NCI-H187 (cell line): ENCODE measurements at regions not wholly inside any gene's neighbourhood (a gene's known extent, or its start where the extent isn't known, plus 50 kb on each side); places are given as distances from the start of the nearest gene placed in this dataset.
"Not testable (repeated sequence)": the region's sequence is repeated elsewhere in the genome, so short reads cannot be mapped to it uniquely, and the experiment has no call there.

Source experiments
- DNase-seq, 2 experiments: peaks; one replicate each; lab custom pipeline; 2025; lab: John Stamatoyannopoulos, UW

GRCh38 chr6:11486959-11487358 is 50.6 kb upstream of the TMEM170B start:
- no peak for DNase-seq

DNA sequence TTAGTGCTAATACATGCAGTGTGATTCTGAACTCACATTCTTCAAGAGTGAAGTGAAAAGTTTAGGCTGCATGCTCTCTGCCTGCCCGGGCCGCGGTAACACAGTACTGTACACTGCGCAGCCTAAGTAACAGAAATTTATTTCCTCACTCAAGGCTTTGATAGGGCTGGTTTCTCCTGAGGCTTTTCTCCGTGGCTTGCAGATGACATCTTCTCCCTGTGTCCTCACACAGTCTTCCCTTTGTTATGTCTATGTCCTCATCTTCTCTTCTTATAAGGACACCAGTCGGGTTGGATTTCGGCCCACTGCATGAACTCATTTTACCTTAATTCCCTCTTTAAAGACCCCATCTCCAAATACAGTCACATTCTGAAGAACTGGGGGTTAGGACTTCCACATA is 51.1 kb upstream of the TMEM170B start:
- DNase-seq = no peak

DNA sequence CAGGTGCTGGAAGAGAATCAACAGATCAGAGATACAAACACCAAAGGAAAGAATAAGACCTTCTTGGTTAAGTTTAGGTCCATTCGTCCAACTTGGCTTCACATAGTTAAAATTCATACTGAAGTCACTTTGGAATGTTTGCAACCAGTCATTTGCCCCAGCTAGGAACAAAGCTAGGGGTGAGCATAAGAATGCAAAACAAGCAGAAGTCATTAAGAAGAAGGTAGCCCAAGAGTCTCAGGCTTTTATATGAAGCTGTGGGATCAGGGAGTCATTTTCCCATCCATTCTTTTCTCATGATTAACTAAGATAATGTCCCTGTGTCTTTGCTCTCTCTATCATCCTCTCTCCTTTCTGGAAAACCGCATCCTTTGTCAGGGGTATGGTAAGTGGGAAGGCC is 51.5 kb upstream of the TMEM170B start:
- DNase-seq = no peak

- no peak for DNase-seq
Measured at GRCh38 chr6:11485271-11485670, 52.3 kb upstream of the TMEM170B start.

DNA sequence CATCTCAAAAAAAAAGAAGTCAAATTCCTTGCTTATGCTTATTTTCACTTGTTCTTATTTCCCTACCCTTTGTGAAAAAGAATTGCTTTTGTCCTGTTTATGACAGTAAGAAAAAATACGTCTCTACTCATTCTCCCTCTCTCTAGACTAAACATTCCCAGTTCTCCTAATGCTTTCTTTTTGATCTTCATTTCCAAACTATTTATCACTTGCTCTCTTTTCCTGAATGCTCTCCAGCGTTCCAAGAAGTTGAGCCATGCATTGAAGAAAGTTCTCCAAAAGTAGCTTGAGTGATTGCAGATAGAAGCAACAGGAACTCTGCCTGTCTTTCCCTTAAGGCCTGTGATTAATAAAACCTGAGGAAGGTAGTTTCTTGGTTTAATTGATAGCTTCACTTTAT is 53.1 kb upstream of the TMEM170B start:
- no peak for DNase-seq

DNA sequence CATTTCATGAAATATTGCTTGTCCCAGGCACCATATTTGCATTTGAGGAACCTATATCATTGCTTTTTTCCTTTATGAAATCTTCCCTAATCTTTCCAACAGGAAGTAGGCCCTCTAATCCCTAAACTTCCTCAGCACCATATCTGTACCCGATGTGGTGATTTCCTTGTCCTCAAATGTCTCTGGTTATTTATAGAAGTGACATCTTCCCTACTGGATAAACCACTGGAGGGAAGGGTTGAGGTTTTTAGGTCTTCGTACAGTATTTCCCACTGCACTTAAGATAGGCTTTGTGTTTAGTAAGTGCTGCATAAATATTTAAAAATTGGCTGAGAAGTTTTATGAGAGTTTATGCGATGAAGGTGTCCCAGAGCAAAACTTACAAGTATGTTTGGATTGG is 54.9 kb upstream of the TMEM170B start:
- DNase-seq = no peak

GRCh38 chr6:11480541-11480940 is 57.0 kb upstream of the TMEM170B start:
- DNase-seq = no peak

- DNase-seq = no peak
Measured at GRCh38 chr6:11479296-11479695, 58.3 kb upstream of the TMEM170B start.

GRCh38 chr6:11478586-11478985 is 59.0 kb upstream of the TMEM170B start:
- DNase-seq = no peak

DNA sequence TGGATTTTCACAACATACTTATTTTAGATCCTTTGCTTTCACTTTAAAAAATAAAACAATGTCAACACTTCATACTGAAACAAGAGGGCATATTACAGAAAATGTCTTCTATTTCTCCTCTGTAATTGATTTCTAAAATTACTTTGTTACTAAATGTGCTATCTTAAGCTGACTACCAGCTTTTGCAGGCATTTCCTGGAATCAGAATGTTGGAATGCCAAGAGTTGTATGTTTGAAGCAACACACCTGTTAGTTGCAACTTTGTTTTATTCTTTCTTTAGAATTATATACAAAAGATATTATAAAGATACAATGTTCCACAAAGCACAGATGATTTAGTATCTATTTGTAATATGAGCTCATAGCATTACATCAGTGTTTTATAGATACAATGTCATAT is 62.5 kb upstream of the TMEM170B start:
- DNase-seq = no peak

DNA sequence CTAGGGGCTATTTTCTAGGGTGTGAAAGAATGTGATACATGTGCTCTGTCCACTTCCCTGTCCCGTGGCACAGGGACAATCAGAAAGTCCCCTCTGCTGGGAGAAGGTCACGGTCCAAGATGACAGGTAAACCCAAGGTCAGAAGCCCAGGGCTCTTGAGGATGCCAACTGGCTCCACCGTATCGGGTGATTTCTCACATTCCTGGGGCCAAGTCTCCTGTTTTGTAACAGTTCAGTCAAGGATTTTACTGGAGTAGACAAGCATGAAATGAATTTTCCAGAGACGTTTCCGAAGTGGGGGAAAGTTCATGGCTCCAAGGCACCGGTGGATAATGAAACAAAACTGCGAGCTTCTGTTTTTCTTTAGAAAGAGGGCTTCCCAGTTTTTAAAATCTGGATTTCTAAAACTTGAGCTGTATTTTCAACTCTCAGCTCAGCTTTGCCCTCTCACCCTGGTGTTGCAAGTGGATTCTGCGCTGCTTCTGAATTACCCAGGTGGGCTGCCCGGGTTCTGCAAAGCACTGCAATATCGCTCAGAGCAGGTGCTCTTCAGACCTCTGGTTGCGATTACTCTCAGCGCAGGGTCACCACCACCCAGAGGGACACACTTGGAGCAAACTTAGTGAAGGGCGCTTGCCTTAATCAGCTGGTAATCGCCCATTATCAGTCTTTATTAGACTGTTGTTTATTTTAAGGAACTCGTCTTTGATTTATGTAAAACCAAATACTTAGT is 64.4 kb upstream of the TMEM170B start:
- no peak for DNase-seq

- no peak for DNase-seq
Measured at GRCh38 chr6:11471261-11471660, 66.3 kb upstream of the TMEM170B start.

DNA sequence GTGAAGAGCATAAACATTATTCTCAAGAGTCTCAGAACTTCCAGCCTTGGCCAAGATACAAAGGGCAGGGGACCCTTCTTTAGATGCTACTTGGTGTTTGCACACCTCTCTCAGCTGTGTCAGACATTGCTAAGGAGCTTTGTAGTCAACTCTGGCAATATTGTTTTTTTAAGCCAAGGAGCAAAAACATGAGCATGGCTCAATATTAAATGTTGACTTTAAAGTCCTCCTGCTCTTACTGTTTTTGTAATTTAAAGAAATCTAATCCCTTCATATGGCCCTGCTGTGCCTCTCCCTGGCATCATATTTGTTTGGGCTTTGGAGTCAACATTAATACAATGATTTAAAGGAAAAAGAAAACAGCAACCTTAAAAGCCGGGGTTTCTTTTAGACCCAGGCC is 67.9 kb upstream of the TMEM170B start:
- DNase-seq = no peak

- DNase-seq = not testable (repeated sequence)
Measured at GRCh38 chr6:11468271-11468670, 69.3 kb upstream of the TMEM170B start.

DNA sequence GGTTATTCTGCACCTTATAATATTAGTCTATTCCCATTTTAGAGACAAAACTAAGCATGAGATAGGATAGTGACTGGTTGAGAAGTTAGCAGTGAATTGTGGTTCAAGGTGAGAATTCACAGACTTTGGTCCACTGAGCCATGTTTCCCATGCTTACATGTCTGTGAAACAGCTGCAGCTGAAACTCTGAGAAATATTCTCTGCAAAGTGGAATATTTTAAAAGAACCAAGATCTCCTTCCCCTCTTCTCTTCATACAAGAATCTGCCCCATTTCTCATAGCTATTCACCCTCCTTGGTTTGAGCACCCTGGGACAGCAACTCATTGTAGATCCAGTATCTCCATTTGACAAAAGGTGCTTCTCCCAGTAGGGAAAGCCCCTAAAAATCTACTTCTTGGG is 70.2 kb upstream of the TMEM170B start:
- DNase-seq = no peak

DNA sequence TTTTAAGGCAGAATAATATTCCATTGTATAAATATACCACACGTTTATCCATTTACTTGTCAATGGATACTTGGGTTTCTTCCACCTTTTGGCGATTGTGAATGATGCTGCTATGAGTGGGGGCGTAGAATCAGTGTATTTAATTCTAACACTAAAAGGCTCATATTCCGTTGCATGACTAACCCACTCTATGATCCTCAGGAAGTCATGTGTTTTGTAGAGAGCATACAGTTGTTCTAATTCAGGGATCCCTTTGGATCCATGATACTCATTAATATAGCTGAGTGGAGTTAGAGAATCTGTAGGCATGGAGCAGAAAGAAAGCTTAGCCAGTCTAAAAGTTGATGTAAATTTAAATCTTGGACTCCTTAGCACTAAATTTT is 74.2 kb upstream of the TMEM170B start:
- DNase-seq = no peak

GRCh38 chr6:11462742-11463397 is 74.7 kb upstream of the TMEM170B start:
- DNase-seq = no peak

DNA sequence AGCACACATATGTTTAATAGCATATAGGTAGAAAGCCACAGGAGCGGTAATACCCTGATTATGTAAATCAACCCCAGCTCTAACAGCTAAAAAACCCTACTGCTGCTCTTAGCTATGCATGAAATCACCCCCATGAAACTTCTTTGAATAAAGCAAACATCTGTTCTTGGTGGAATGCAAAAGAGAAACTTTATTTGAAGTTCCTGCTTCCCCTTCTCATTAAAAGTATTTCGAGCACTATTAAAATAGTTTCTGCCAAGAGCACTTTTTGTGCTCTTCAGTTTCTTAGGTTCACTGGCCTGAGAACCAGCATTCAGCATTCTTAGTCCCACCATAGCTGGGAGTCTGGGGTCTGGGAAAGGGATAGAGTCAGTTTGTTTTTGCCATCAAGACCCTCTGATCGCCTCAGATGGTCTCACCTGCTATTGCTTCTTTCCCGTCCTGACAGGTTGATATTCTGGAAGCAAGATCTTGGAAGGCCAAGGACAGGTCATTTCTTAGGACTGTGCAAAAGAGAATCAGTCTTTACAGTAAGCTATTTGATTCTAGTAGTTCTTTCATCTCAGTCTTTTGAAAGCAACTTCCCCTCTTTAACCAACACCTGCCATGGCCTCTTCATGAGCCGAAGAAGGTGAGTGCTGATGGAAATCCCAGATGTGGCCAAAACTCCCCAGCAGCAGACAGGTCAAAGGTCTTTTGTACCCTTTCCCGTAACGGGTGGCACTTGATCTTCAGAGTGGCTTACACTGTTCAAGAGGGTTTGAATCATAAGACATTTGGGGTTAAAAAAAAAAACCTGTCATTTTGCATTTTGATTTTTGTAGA is 76.5 kb upstream of the TMEM170B start:
- no peak for DNase-seq

- DNase-seq = no peak
Measured at GRCh38 chr6:11460001-11460668, 77.4 kb upstream of the TMEM170B start.

DNA sequence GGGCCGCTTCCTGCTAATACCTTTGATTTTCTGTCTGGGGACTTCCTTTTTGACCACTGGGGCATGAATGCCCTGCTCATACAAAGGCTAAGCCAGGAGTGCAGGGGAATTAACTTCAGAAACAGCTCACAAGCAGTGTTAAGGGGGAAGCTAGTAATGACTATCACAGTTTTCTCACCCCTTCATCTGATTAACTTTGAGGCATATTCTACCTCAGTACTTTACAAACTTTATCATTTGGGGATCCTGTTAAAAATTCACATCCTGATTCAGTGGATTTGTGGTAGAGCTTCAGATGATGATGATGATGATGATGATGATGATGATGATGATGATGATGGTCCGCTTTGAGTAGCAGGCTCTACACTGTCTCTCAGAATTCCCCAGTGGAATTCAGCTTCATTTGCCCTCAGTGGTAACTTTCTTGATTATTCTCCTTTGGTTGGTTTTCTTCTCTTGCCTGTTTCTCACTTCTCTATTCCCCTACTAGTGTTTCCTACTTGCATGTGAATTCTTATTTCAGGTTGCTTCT is 78.4 kb upstream of the TMEM170B start:
- no peak for DNase-seq

GRCh38 chr6:11458509-11458908 is 79.0 kb upstream of the TMEM170B start:
- DNase-seq = no peak

- not testable (repeated sequence) for DNase-seq
Measured at GRCh38 chr6:11457422-11457821, 80.1 kb upstream of the TMEM170B start.
